HG03457 (cell line): ENCODE measurements at regions not wholly inside any gene's neighbourhood (a gene's known extent, or its start where the extent isn't known, plus 50 kb on each side); places are given as distances from the start of the nearest gene placed in this dataset.
A peak's percentile ranks its signal among the peaks of the same experiment; 100 is the strongest.
"Not testable (repeated sequence)": the region's sequence is repeated elsewhere in the genome, so short reads cannot be mapped to it uniquely, and the experiment has no call there.

Experiments used
- ATAC-seq: cut with Tn5 transposase; IDR thresholded peaks from one replicate; pipeline ENCODE4 v1.9.1; 2021; ENCODE audit warnings: moderate number of reproducible peaks; ENCODE audit not compliant: unreplicated experiment

DNA sequence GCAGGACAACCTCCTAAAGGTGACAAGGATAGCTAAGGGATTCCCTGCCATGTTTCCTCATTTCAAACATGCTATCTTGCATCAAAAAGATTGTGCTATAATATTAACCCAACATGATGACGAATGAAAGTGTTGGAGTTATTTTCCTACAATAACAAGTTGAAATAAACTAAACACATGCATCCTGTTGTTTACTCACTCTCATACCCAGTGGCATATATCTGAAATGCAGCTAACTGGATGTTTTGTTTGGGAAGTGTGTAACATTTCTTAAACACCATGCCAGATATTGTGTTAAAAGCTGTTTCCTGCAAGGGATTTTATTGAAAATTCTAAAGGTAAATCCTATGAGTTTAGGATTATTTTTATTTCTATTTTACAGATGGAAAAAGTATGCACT lies 139.6 kb downstream of the TFPI2 start:
- ATAC-seq, result no peak

DNA sequence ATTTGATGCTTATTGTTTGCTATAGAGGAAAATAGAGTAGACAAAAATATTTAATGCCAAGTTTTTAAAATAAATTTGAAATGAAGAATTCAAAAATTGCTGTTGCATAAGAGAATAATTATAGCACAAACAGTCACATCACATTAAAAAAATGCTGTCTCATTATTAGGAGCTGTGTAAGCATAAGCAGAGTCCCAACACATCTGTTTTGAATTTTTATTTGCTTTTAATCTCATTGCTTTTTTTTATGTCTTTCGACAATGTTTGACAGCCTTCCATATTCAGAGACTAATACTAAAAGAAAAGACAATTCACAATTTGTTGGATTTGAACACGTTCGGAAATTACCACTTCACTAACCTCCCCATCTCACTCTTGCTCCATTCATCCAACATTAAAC lies 143.5 kb downstream of the TFPI2 start:
- no peak for ATAC-seq

DNA sequence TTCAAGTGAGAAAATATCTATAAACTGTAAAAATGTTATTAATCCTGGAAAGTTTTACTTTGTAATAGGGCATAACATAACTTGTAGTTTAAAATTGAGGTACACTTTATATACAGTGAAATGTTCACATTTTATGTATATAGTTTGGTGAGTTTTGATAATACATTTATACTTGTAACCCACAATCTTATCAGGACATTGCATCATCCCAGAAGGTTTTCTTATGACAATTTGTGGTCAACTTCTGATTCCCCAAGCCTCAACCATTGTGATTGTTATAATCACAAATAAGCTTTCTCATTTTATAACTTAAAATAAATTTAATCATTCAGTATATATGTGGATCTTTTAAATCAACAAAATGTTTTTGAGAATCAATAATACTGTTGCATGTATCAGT lies 151.1 kb downstream of the TFPI2 start:
- no peak for ATAC-seq

DNA sequence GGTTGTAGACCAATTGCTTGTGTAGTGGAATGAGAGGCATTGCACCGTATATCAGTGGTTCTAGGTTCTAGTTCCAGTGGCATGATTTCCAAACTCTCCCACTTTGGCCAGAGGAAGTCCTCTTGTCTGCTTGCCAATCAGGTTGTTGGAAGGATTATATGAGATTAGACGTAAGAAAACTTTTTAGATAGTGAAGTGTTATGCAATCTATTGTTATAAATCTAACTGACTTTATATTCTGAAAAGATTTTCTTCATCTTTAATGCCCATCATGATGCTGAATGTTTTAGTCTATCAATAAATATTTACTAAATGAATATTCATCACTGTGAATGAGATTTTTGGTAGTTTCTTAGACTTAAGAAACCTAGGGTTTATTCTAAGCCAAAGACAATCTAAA lies 152.6 kb downstream of the TFPI2 start:
- ATAC-seq, result no peak

DNA sequence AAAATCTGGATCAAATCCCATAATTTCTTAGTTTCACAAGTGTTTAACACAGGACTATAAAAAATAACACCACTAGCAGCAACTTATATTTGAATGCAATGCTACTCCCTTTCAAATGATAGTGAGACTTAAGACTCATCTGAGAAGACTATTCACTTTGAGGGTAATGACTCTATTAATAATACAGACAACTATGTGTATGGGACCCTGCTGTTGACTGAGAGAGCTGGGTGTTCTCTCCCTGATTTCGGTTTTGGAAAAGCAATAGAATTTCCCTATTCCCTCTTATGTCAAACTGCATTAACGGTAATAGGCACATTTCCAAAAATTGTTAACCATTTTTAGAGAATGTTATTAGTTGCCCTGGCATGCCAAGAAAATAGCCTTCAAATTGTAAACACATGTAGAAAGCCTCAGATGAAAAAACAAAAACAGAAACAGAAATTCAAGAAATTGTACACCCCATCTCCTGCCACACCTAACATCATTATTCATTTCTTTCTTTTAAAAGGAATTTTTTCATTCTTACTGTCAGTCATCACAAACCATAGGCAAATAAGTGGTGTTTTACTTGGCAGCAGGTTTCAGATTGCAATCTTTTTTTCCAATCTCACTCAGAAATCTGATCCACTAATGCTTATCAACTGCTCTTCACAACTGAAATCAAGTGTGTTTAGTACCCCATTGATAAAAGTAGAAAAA lies 153.7 kb downstream of the TFPI2 start:
- no peak for ATAC-seq

DNA sequence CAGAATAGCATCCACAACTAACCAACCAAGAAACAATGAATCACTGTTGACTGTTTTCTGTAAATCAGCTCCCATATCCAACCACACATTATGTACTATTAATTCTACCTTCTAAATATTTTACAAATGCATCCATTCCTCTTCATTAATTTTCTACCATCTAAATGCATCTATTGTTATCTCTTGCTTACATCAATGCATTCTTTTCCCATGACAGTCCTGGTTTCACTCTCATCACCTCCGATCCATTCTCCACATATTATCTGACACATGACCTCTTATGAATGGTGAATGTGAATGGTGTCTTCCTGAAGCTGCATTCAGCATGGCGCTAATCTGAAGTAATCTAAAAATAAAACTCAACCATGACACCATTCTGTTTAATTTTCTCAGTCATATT lies 153.8 kb upstream of the CALCR start:
- no peak for ATAC-seq

DNA sequence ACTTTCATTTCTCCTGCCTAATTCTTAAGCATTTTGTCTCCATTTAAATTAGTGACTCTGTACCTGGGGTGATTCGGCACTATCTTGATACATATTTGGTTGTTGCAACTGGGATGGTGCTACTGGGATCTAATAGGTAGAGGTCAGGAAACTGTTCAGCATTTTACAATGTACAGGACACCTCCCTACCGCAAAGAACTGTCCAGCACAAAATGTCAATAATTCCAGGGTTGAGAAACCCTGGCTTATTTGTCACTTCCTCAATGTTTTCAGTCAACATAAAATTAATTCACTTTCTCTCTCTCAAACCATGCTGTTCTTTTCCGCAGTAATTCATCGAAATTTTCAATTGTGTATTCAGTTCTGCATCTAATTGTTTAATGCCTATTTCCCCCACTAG lies 151.4 kb upstream of the CALCR start:
- ATAC-seq, result no peak

DNA sequence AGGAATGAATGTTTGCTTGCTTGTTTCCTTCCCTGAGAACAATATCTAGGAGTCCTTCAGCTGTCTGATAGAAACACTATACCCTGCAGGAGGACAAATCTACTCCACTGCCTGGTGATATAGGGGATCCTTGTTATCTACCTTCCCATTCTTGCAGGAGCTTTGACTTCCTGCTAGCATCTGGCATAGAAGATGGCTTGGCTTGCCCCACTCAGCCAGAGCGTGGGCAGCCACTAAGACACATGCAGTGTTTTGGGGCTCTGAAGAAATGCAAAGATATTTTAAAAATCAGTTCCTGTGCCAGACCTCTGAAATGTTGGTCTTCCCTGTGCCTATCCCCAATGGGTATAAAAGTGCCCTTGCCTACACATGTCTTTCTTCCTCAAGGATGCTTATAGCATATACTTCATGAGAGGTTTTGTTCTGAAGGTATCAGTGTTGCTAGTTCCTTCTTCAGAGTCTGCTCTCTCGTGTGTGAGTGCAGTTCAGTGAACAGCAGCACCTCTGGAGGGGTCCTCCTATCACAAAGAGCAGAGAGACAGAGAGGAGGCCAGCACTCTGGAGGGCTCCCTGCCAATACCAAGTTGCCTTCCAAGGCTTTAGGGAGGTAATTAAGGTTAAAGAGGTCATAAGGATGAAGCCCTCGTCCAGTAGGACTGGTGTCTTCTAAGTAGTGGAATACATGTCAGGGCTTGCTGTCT lies 149.1 kb upstream of the CALCR start:
- no peak for ATAC-seq

DNA sequence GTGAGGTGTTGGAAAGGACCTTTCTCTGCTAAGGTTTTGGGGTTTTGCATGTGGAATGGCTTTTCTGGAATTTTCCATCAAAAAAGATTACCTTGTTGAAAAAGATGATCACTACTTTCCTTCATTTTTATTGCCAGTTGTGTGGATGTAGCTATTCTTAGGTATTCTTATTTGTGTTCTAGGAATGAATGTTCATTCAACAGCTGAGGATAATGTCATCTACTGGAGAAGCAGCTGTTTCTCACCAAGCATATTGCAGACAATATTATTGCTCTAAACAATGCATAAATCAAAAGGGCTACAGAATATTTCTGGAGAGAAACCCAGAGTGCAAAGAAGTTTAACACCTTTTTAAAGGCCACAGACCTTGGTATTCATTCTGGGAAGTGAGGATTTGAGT lies 145.6 kb upstream of the CALCR start:
- no peak for ATAC-seq

DNA sequence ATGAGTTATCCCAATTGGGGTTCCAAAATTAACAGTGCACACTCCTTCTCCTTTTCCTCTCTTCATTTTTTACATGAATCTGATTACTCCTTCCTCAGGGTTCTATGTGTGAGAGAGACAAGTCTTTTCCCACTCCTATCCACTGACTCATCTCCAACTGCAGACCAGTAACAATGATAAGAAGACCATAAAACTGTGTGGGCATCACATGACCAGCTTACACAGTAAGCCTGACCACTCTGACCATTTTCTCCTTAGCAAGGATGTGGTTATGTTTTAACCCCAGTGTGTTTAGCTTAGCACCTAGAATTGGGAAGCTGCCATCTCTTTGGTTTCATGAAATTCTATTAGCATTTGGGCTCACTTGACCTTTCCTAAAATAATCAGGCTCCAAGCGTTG lies 145.0 kb upstream of the CALCR start:
- ATAC-seq, result no peak

DNA sequence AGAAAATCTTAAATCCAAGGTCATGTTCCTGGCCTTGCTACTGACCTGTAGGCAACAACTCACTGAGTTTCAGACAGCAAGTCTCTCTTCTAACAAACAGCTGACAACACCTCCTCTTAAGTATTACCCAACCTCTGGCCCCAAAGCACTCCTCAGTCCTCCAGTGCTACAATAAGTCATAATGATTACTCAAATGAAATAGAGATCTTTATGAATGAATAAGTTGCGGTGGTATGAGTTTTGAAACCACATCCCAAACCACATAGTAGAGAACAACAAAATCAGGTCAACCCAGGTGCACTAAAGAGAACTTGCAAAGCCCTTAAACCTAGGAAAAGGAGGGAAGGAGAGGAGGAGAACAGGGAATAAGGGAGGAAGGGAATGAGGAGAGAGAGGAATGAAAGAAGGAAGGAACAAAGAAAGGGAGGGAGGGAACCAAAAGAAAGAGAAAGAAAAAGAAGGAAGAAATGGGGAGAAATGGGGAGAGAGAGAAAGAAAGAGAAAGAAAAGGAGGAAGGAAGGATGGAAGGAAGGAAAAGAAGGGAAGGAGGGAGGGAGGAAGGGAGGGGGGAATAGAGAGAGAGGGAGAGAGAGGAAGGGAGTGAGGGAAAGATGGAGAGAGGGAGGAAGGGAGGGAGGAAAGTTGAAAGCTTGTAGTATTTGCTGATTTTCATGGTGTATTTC lies 142.8 kb upstream of the CALCR start:
- no peak for ATAC-seq

DNA sequence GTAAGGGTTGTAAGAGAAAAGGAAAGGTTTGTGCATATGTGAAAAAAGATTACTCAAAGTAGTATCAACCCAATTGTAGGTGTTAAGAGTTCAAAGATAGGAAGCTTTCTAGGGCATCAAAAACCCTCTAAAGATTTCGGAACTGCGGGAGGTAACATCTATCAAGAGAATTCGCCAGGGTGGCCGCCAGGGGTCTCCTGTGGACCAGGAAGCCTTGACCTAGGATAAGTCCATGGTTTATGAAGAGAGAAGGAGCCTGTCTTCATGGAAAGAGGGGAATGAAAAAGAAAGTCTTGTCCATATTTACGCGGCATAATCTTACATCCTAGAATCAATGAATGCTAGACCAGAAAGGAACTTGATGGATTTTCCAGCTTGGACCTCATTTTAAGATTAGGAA lies 140.7 kb upstream of the CALCR start:
- no peak for ATAC-seq

DNA sequence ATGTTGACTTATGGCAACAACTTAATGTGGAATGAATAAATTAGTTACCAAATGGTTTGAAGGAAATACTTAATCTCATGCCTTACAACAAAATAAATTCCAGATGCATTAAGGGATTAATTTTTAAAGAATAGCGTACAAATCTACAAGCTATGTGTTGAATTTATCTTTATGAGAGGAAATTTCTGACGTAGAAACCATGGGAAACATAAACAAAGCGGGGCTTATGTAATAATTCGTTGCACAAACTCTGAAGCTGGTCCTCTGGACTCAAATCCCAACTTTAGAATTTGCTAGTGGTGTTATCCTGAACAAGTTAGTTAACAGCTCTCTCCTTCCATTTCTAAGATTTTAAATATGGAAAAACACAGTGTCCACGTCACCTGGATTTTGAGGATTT lies 137.4 kb upstream of the CALCR start:
- no peak for ATAC-seq

DNA sequence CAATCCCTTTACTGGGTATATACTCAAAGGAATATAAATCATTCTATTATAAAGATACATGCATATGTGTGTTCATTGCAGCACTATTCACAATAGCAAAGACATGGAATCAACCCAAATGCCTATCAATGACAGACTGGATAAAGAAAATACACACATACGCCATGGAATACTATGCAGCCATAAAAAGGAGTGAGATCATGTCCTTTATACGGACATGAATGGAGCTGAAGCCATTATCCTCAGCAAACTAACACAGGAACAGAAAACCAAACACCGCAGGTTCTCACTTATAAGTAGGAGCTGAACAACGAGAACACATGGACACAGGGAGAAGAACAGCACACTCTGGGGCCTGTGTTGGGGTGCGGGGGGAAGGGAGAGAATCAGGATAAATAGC lies 133.7 kb upstream of the CALCR start:
- ATAC-seq, result not testable (repeated sequence)

DNA sequence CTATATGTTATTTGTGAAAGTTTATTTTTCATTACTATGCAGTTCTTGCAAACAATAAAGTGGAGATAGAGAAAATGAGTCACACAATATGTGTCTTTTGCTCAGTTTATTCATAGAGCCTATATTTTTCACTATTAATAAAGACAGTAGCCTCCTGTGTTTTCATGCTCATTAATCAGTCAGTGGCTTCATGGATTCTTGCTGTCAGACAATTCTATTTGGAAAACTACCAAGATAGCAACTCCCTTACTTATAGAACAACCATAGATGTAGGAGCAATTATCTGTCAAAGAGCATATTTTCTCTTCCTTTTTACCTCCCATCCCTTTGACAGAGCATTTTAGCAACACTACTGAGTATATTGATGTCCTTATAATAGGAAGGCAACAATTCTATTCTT lies 132.7 kb upstream of the CALCR start:
- ATAC-seq, result no peak

DNA sequence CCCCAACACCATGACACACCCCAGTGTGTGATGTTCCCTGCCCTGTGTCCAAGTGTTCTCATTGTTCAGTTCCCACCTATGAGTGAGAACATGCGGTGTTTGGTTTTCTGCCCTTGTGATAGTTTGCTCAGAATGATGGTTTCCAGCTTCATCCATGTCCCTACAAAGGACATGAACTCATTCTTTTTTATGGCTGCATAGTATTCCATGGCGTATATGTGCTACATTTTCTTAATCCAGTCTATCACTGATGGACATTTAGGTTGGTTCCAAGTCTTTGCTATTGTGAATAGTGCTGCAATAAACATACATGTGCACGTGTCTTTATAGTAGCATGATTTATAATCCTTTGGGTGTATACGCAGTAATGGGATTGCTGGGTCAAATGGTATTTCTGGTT lies 131.6 kb upstream of the CALCR start:
- not testable (repeated sequence) for ATAC-seq

DNA sequence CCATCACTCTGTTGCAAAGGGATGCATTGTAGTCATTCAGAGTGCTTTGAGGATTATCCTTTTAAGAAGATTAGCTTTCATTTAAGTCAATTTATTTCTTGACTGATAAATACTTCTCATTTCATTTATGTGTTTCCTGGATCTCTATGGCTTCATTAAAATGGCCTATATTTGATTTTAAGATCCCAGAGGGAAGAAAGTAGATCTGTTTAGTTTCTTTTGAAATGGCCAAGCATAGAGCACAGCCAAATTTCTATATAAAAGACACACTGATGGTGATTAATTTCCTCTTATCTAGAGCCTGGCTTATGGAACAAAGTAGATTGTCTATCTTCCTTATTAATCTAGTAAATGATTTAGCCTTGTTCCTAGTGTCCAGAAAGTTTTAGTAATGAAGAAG lies 129.7 kb upstream of the CALCR start:
- no peak for ATAC-seq

DNA sequence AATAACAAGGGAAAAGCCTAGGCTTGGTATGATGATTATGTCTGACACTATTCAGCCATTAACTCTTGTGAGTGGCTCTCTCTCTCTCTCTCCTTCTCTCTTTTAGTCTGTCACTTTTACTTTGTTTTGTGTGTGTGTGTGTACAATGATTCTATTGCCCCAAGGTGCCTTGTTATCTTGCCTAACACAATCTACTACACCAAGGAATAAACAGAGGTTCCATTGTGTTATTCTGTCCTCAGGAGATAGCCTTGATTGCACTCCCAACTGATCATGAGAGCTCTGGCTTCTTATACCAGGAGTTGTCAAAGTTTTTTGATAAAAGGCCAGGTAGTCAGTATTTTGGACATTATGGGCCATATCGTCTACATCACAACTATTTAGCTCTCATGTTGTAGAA lies 123.4 kb upstream of the CALCR start:
- ATAC-seq, result no peak

DNA sequence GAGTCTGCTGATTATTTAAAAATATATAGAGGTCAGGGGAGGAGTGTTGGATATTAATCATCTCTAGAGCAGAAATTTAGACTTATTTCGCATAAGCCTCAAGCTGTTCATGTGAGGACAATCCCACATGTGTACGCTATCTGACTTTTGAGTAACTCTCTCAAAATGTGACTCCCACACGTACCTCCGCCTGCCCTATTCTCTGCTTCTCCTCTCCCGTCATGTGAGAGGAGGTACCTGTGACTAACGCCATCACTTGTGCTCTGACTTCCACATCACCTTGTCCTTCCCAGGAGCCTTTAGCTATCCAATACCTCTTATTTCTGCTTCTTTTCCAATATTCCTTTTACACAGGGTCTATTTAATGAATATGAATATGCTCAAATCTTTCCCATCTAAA lies 119.3 kb upstream of the CALCR start:
- ATAC-seq, result no peak

DNA sequence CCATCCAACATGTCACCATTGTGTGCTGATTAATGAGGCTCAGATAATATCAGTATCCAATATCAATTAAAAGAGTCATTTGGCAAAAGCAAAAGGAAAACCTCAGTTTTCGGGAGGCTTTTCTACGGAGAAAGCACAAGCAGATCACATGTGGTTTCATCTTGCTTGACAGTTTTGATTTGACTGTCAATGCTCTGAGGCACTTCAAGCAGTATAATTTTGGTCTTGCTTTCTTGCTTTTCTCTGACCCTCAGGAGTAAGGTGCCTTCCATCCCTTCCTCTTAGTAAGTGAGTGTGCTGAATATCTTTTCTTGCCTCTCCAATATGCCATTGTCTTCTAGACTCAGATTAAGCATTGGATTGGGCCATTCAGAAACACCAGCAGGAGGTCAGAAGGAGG lies 115.5 kb upstream of the CALCR start:
- ATAC-seq, result peak; percentile 66

DNA sequence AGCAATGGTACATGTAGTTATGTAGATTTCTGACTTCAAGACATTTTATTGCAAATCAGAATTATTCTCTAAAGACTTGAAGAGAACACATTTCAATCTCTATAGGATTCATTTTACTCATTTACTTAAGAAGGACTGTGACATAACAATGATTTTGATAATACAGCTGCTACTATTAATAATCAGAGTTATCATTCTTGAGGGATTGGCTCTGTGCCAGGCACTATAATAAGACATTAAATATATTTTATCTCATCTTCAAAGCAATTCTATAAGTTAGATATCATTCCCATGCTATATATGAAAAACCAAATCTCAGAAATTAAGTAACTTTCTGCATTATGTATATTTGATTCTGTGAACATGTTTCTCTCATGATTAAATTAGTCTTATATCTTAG lies 103.7 kb upstream of the CALCR start:
- ATAC-seq, result no peak

DNA sequence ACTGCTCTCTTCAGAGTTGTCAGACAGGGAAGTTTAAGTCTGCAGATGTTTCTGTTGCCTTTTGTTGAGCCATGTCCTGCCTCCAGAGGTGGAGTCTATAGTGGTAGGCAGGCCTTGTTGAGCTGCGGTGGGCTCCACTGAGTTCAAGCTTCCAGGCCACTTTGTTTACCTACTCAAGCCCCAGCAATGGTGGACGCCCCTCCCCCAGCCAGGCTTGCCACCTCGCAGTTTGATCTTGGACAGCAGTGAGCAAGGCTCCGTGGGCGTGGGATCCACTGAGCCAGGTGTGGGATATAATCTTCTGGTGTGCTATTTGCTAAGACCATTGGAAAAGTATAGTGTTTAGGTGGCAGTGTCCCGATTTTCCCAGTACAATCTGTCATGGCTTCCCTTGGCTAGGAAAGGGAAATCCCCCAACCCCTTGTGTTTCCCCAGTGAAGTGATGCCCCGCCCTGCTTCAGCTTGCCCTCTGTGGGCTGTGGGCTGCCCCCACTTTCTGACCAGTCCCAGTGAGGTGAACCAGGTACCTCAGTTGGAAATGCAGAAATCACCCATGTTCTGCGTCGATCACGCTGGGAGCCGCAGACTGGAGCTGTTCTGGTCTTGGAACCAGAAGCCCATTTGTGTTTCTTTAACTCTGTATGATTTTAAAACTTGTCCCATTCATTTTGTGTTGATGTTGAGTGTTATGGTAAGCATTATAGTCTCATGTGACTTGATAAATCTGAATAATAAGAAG lies 89.2 kb upstream of the CALCR start:
- ATAC-seq, result no peak
